Endothelial cell of umbilical vein (primary cell): ENCODE measurements at regions not wholly inside any gene's neighbourhood (a gene's known extent, or its start where the extent isn't known, plus 50 kb on each side); places are given as distances from the start of the nearest gene placed in this dataset.

Experiments used
- BruUV-seq: library from RNA; stranded (reverse); fragments of 400-500 nt; replicated peaks from 2 replicates; lab custom pipeline; 2021; lab: Mats Ljungman, UMichigan
- CTCF ChIA-PET: fragments of 300-600, 350-600 bp; sonication (Branson Sonifier 250); formaldehyde crosslinking; loops from one replicate; lab custom pipeline; 2021; ENCODE audit warnings: antibody characterized with exemption, inconsistent platforms; lab: Charles Lee
- POLR2A ChIA-PET: fragments of 300-600, 350-600 bp; sonication (Branson Sonifier 250); formaldehyde crosslinking; loops from one replicate; lab custom pipeline; 2021; ENCODE audit warnings: antibody characterized with exemption, inconsistent platforms; lab: Charles Lee
- DNase-seq: peaks from one replicate; pipeline ENCODE4 v3.0.0-alpha.2; 2011; ENCODE audit warnings: low read depth, low spot score
- FAIRE-seq: peaks from 2 replicates; lab custom pipeline; 2011; peaks lifted over from hg19 to GRCh38; lab: Jason Lieb, UNC
- H2AFZ ChIP-seq: 2 replicates; pipeline ENCODE4 v1.6.0; 2012; ENCODE audit warnings: low read depth, low read length, control low read depth, inconsistent platforms
- H3K27ac ChIP-seq: 2 replicates; pipeline ENCODE4 v1.5.1; 2011; ENCODE audit warnings: low read depth, mild to moderate bottlenecking, control low read depth, low read length, moderate library complexity; ENCODE audit not compliant: insufficient read depth
- H3K27me3 ChIP-seq, 2 experiments: 2 replicates each; pipeline versions ENCODE4 v1.6.0 to v1.6.1; 2011; ENCODE audit warnings: low read length in 2 of 2, mixed read lengths in 1 of 2; ENCODE audit not compliant: control insufficient read depth in 2 of 2, insufficient read depth in 2 of 2
- H3K36me3 ChIP-seq, 2 experiments: 2 replicates in 1 of 2; 3 replicates in 1 of 2; pipeline ENCODE4 v1.5.1; 2011; ENCODE audit warnings: low read length in 2 of 2, mild to moderate bottlenecking in 1 of 2, moderate library complexity in 1 of 2; ENCODE audit not compliant: control insufficient read depth in 2 of 2, insufficient read depth in 2 of 2; ENCODE audit errors: extremely low read depth in 1 of 2
- H3K4me1 ChIP-seq: 3 replicates; pipeline ENCODE4 v1.5.1; 2011; ENCODE audit warnings: mild to moderate bottlenecking, low read length; ENCODE audit not compliant: control insufficient read depth, insufficient read depth; ENCODE audit errors: extremely low read depth
- H3K4me2 ChIP-seq: 2 replicates; pipeline ENCODE4 v1.6.1; 2011; ENCODE audit warnings: low read length, control low read depth, mixed read lengths; ENCODE audit not compliant: insufficient read depth
- H3K4me3 ChIP-seq, 3 experiments: fragments of 200-600 bp in 1 of 3; sonication (generic), shearing (Covaris generic) in 1 of 3; replicated peaks in 1 of 3; 2 replicates each; pipeline ENCODE4 v1.5.1; 2011 to 2016; ENCODE audit warnings: control low read depth in 3 of 3, low read length in 3 of 3, mild to moderate bottlenecking in 2 of 3, inconsistent platforms in 1 of 3, low read depth in 1 of 3, moderate library complexity in 1 of 3; ENCODE audit not compliant: insufficient read depth in 1 of 3
- H3K79me2 ChIP-seq: 2 replicates; pipeline ENCODE4 v1.6.0; 2012; ENCODE audit warnings: low read length, inconsistent platforms; ENCODE audit not compliant: control insufficient read depth, insufficient read depth
- H3K9ac ChIP-seq: replicated peaks from 2 replicates; pipeline ENCODE3; 2011; ENCODE audit warnings: low read length, control low read depth; ENCODE audit not compliant: insufficient read depth; ENCODE audit errors: extremely low read depth
- H3K9me1 ChIP-seq: replicated peaks from 3 replicates; pipeline ENCODE4 v1.6.0; 2011; ENCODE audit warnings: mild to moderate bottlenecking, low read length; ENCODE audit not compliant: control insufficient read depth, insufficient read depth; ENCODE audit errors: extremely low read depth
- H3K9me3 ChIP-seq: replicated peaks from 2 replicates; pipeline ENCODE4 v1.5.1; 2012; ENCODE audit warnings: low read length, inconsistent platforms; ENCODE audit not compliant: control insufficient read depth, insufficient read depth
- H4K20me1 ChIP-seq: replicated peaks from 2 replicates; pipeline ENCODE3; 2011; ENCODE audit warnings: mild to moderate bottlenecking, low read length; ENCODE audit not compliant: control insufficient read depth, insufficient read depth; ENCODE audit errors: extremely low read depth
- EZH2 ChIP-seq: IDR thresholded peaks from 2 replicates; pipeline ENCODE4 v1.6.1; 2012; ENCODE audit warnings: borderline replicate concordance, low read depth, mild to moderate bottlenecking, moderate library complexity, low read length, inconsistent platforms; ENCODE audit not compliant: severe bottlenecking
- FOS ChIP-seq: IDR thresholded peaks from 2 replicates; pipeline ENCODE4 v1.6.1; 2011; ENCODE audit warnings: mild to moderate bottlenecking, low read length, moderate library complexity, borderline replicate concordance; ENCODE audit not compliant: insufficient read depth
- GATA2 ChIP-seq: IDR thresholded peaks from 2 replicates; pipeline ENCODE4 v1.7.0; 2011; ENCODE audit warnings: low read depth, mild to moderate bottlenecking, moderate library complexity, mixed read lengths, low read length; ENCODE audit not compliant: insufficient read length, insufficient read depth
- JUN ChIP-seq: IDR thresholded peaks from 2 replicates; pipeline ENCODE4 v1.6.1; 2011; ENCODE audit warnings: borderline replicate concordance, low read depth; ENCODE audit not compliant: insufficient read length, insufficient read depth
- MYC ChIP-seq: IDR thresholded peaks from one replicate; pipeline ENCODE4 v1.6.1; 2011; ENCODE audit warnings: mild to moderate bottlenecking, low read depth, low read length
- POLR2A ChIP-seq: IDR thresholded peaks from 2 replicates; pipeline ENCODE4 v1.6.1; 2012; ENCODE audit warnings: low read depth, mild to moderate bottlenecking, control low read depth, low read length
- POLR2AphosphoS5 ChIP-seq: IDR thresholded peaks from 2 replicates; pipeline ENCODE4 v1.6.1; 2012; ENCODE audit warnings: low read depth, mild to moderate bottlenecking, control low read depth, low read length, moderate library complexity; ENCODE audit not compliant: insufficient read depth
- dilution Hi-C: fragments of 300-500 bp; cut with MboI; formaldehyde crosslinking; loops from one replicate; pipeline ENCODE4 v1.15.0; 2019; ENCODE audit warnings: low sequenced_read_pairs; ENCODE audit not compliant: extremely low pct_ligation_motif_present
- intact Hi-C: fragments of 100-400 bp; cut with micrococcal nuclease; formaldehyde crosslinking; loops from one replicate; pipeline ENCODE4 v1.10.0; 2022
- TF ChIP-seq, protein P1 (sequence below): IDR thresholded peaks from 2 replicates; pipeline ENCODE4 v1.6.1; 2011; ENCODE audit not compliant: insufficient read depth, insufficient read length
- TF ChIP-seq, protein P2 (sequence below), 2 donors: IDR thresholded peaks; 1 replicate in 1 of 2; 2 replicates in 1 of 2; pipeline ENCODE4 v1.5.1; 2011; ENCODE audit warnings: low read length in 2 of 2, mild to moderate bottlenecking in 2 of 2, moderate library complexity in 2 of 2, control low read depth in 1 of 2, inconsistent platforms in 1 of 2, low read depth in 1 of 2; ENCODE audit not compliant: insufficient read depth in 1 of 2; ENCODE audit errors: extremely low read depth in 1 of 2

DNA sequence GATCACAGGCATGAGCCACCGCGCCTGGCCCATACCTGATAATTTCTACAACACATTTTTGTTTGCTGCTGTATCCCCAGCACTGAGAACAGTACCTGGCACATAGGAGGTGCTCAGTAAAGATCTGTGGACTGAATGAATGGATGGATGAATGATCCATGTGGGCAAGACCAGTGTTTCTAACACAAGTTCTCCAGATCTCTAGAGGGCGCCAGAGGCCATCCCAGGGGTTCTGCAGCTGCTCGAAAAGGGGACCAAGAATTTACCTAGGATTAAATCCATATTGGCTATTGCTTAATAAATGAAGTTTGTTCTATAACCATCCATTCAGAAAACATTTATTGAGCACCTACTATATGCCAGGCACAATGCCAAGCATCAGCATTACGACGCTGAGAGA lies 167.7 kb downstream of the ACTL8 start:
- DNase-seq (no peak), FAIRE-seq (no peak)
- no peaks in the 10 kb centered on the region for H3K27me3 ChIP-seq
- H2AFZ ChIP-seq = no peak overlapping the region
- TF ChIP-seq, protein P1, sequence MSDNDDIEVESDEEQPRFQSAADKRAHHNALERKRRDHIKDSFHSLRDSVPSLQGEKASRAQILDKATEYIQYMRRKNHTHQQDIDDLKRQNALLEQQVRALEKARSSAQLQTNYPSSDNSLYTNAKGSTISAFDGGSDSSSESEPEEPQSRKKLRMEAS = no peak
- TF ChIP-seq EZH2 (no peak), GATA2 (no peak), POLR2AphosphoS5 (no peak), JUN (no peak), POLR2A (no peak), MYC (no peak), FOS (no peak)
- TF ChIP-seq, protein P2, sequence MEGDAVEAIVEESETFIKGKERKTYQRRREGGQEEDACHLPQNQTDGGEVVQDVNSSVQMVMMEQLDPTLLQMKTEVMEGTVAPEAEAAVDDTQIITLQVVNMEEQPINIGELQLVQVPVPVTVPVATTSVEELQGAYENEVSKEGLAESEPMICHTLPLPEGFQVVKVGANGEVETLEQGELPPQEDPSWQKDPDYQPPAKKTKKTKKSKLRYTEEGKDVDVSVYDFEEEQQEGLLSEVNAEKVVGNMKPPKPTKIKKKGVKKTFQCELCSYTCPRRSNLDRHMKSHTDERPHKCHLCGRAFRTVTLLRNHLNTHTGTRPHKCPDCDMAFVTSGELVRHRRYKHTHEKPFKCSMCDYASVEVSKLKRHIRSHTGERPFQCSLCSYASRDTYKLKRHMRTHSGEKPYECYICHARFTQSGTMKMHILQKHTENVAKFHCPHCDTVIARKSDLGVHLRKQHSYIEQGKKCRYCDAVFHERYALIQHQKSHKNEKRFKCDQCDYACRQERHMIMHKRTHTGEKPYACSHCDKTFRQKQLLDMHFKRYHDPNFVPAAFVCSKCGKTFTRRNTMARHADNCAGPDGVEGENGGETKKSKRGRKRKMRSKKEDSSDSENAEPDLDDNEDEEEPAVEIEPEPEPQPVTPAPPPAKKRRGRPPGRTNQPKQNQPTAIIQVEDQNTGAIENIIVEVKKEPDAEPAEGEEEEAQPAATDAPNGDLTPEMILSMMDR (IDR thresholded peaks at IDR 0.05; ENCODE audit: extremely low read depth in 1 of 2, insufficient read depth in 1 of 2, low read depth in 1 of 2, low read length in 2 of 2) = no peak
- H3K9ac ChIP-seq = no peak overlapping the region
- ChIA-PET CTCF (no interaction called here), POLR2A (no interaction called here)
- H3K4me2 ChIP-seq = no peak overlapping the region
- no peaks in the 10 kb centered on the region for H3K9me3 ChIP-seq
- H4K20me1 ChIP-seq = no peaks in the 10 kb centered on the region
- H3K27ac ChIP-seq = no peak overlapping the region
- no peaks in the 10 kb centered on the region for H3K4me1 ChIP-seq
- no TSS peak for BruUV-seq
- intact Hi-C loops = no loop called here
- H3K79me2 ChIP-seq = no peaks in the 10 kb centered on the region
- no peak overlapping the region for H3K4me3 ChIP-seq
- H3K9me1 ChIP-seq = no peaks in the 10 kb centered on the region
- dilution Hi-C loops = no loop called here
- no peaks in the 10 kb centered on the region for H3K36me3 ChIP-seq
